GM19397 (cell line): ENCODE measurements at regions not wholly inside any gene's neighbourhood (a gene's known extent, or its start where the extent isn't known, plus 50 kb on each side); places are given as distances from the start of the nearest gene placed in this dataset.
"Not testable (repeated sequence)": the region's sequence is repeated elsewhere in the genome, so short reads cannot be mapped to it uniquely, and the experiment has no call there.

ENCODE experiments used
- ATAC-seq: cut with Tn5 transposase; IDR thresholded peaks from one replicate; pipeline ENCODE4 v1.9.1; 2021; ENCODE audit warnings: mild to moderate bottlenecking, moderate library complexity; ENCODE audit not compliant: unreplicated experiment

GRCh38 chr6:160804639-160805038 lies 102.6 kb downstream of the PLG start:
- no peak for ATAC-seq

DNA sequence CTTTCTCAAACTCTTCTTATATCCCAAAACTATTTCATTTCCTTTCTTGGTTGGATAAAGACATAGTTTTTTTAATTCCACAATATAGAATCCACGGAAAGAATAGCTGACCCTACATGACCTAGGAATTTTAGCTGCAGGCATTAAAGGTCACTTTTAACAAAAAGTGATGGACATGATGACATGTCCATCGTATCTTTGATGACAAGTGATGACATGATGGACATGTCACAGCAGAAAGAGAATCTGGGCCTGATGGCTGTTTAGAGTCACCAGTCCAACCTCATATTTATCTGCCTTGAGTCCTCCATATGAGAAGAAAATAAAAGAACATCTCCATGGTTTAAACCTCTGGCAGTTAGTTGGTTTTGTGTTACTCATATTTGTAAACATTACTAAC lies 106.2 kb downstream of the PLG start:
- ATAC-seq = no peak

- no peak for ATAC-seq
Observed at GRCh38 chr6:160810238-160810637, 108.2 kb downstream of the PLG start.

GRCh38 chr6:160812097-160812496 lies 110.1 kb downstream of the PLG start:
- no peak for ATAC-seq

DNA sequence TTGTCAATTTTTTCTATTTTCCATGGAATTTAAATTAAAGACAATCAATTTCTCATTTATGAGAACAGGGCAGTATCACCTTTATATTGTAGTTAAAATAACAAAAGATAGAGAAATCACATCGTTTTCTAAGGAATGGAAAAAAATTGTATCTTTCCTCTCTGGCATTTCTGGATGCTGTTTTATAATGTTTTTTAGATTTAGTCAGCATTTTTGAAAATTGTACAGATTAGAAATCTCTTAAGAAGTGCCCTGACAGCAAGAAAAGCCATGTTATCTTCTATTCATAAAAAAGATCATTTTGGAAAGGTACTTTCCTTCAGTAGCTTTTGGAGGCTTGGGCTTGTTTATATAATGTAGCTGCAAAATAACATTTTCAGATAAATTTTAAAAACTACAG lies 116.9 kb downstream of the PLG start:
- ATAC-seq = no peak

DNA sequence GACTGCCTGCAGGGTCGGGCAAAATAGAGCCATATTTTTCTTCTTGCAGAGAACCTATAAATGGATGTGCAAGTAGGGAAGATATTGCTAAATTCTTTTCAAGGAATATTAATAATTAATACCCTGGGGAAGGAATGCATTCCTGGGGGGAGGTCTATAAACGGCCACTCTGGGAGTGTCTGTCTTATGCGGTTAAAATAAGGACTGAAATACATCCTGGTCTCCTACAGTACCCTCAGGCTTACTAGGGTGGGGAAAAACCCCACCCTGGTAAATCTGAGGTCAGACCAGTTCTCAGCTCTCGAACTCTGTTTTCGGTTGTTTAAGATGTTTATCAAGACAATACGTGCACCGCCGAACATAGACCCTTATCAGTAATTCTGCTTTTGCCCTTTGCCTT lies 118.6 kb downstream of the PLG start:
- ATAC-seq = not testable (repeated sequence)

DNA sequence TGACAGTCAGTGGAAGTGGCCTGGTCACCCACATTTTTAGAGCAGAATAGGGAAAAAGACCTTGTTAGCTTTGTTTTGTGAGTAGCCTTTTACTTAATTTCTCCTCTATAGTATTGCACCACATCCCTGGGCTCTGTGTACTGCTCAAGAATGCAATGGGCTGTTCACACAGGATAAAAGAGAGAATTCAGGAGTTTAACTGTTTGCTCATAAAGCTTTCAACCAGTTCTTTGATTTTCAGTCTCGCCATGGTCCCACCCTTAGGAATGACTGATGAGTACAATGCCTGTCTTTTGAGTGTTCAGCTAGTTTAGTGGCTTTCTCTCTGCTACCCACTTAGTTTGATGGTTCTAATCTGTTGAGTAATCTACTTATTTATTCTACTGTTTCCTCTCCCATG lies 129.7 kb downstream of the PLG start:
- ATAC-seq = no peak

DNA sequence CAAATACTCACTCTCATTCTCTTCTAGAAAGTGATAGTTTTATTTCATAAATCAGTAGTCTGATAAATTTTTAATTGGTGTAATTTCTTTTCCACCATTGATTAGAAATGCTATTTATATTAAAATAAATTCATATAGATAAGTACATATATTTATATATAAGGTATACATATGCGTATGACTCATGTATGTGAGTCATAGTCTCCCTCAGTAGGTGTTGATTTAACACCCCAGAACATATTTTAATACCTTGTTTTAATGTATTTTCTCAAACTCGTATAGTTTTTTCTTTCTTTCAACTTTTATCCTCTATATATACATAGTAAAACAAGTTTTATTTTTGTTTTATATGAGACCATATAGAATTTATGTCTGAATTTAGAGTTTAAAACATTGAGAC lies 130.4 kb downstream of the PLG start:
- no peak for ATAC-seq

DNA sequence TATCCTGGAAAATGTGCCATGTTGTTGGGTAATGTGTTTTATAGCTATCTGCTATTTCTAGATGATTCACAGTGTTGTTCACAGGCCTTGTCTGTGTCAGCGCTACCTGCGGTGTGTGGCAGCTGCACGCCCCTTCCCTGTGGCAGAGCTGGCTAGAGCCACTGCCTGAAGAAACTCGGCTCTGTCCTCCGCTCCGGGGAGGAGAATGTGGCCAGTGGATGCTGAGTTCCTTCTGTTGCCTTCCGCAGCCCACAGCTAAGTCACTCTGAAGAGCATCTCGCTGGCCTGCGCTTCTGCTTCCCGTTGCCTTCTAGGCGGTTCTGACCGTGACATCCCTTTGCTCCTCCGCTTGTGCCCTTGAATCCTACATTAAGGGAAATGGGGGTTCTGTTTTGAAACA lies 135.1 kb downstream of the PLG start:
- no peak for ATAC-seq

DNA sequence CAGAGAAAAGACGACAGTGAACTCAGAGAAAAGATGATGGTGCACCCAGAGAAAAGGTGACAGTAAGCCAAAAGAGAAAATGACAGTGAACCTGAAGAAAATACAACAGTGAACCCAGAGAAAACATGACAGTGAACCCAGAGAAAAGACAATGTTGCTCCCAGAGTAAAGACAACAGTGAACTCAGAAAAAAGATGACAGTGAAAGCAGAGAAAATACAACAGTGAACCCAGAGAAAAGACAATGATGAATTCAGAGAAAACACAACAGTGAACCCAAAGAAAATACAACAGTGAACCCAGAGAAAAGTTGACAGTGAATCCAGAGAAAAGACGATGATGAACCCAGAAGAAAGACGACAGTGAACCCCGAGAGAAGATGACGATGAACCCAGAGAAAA lies 140.5 kb upstream of the MAP3K4 start:
- no peak for ATAC-seq

GRCh38 chr6:160853946-160854345 lies 137.6 kb upstream of the MAP3K4 start:
- ATAC-seq = no peak

- no peak for ATAC-seq
Observed at GRCh38 chr6:160858886-160859285, 132.7 kb upstream of the MAP3K4 start.

GRCh38 chr6:160859822-160860221 lies 131.7 kb upstream of the MAP3K4 start:
- no peak for ATAC-seq

DNA sequence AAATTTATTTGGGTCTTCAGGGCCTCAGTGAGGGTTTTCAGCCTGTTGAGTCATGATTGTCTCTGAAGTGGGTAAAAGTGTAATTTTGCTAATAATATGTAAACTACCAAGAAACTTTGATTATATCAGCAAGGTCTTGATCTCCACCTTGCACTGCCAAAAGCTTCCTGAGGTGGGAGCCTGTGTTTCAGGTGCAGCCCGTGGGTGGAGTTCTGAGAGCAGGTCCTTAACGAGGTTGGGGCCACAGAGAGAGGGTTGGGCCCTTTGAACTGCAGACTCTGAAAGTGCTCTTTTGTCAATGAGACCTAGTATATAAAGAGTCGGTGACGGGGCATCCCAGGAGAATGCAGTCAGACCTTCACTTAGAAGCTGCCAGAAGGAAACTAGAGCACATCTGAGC lies 129.7 kb upstream of the MAP3K4 start:
- no peak for ATAC-seq

GRCh38 chr6:160863782-160864181 lies 127.8 kb upstream of the MAP3K4 start:
- no peak for ATAC-seq

DNA sequence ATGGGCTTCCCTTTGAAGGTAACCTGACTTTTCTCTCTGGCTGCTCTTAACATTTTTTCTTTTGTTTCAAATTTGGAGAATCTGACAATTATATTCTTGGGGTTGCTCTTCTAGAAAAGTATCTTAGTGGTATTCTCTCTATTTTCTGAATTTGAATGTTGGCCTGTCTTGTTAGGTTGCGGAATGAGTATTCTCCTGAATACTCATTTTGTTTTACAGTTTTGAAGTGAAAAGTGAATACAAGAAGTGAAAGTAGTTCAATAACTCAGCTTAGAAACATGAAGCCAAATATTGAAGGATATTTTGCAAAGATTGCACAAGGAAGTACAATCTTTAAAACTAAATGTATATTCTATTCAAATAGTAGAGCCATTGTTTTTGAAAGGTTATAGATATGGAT lies 120.2 kb upstream of the MAP3K4 start:
- no peak for ATAC-seq

- no peak for ATAC-seq
Observed at GRCh38 chr6:160881148-160881808, 110.3 kb upstream of the MAP3K4 start.

DNA sequence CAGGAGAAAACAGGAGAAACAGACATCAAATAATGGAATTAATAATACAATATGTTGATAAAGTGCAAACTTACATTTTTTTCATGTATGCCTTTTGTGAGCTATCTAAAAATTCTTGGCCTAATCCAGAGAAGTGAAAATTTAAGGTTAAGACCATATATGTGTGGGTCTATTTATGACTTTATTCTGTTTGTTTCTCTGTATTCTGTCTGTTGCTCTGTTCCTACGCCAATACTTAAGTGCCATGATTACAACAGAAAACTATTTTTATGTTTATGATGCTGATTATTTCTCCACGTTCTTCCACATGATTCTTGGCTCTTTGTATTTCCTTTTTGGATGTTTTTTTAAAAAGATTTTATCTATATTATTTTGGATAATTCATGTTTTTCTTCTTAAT lies 109.6 kb upstream of the MAP3K4 start:
- no peak for ATAC-seq

GRCh38 chr6:160882791-160883279 lies 108.7 kb upstream of the MAP3K4 start:
- no peak for ATAC-seq

DNA sequence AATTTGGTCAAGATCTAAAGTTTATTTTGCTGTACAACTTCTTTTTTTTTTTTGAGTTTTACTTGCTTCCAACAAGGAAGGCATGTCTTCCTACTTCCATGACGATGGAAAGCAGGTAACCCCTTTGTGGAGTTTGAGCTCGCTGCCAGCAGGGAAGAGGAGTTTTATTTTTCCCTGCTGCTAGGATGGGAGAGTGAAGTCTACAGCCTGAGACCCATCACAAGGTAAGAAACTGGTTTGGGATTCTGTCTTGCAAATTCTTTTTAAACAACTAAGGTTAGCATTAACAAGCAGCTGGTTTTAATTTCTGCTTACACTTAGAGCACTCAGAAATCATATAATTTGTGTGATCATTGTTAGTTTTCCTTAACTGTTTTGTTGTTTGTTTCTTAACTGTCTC lies 108.0 kb upstream of the MAP3K4 start:
- no peak for ATAC-seq

DNA sequence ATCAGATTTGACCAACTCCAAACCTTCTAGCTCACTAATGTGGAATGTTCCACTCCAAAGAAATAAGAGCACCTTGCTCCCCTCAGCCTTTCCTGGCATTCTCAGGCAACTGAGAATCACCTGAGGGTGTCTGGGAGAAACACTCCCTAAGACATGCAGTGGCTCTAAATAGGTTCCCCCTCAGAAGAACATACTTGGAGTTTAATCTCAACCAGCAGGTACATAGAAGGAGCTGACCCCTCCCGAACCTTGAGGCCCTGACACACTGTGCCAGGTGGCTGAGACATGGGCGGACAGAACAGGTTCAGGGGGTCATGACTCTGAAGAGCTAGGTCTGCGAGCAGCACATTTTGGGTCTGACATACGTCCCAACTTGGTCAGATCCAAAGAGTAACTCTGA lies 107.6 kb upstream of the MAP3K4 start:
- ATAC-seq = no peak

DNA sequence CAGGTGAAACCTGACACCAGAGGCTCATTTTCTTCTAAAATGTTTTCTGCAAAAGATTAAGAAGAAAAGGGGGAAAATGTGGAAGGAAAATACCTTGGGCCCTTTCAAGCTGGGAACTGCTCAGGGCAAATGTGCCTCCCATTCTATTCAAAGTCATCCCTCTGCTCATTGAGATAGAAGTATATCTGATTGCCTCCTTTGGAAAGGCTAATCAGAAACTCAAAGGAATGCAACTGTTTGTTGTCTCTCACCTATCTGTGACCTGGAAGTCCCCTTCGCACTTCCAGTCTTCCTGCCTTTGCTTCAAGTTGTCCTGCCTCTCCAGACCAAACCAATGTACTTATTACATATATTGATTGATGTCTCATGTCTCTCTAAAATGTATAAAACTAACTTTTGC lies 102.4 kb upstream of the MAP3K4 start:
- ATAC-seq = not testable (repeated sequence)

- ATAC-seq = no peak
Observed at GRCh38 chr6:160891690-160892089, 99.9 kb upstream of the MAP3K4 start.
